OCI-LY1 (cell line): ENCODE measurements at regions not wholly inside any gene's neighbourhood (a gene's known extent, or its start where the extent isn't known, plus 50 kb on each side); places are given as distances from the start of the nearest gene placed in this dataset.

Experiments used
- H2AFZ ChIP-seq: fragments of 200-600 bp; sonication (generic), shearing (Covaris generic); 2 replicates; pipeline ENCODE4 v1.6.0; 2014; ENCODE audit warnings: antibody characterized with exemption, mild to moderate bottlenecking, low read length
- H3F3A ChIP-seq: fragments of 200-600 bp; sonication (generic), shearing (Covaris generic); 2 replicates; pipeline ENCODE4 v1.6.0; 2014; ENCODE audit warnings: mild to moderate bottlenecking, antibody characterized with exemption, low read length, moderate library complexity; ENCODE audit not compliant: insufficient read depth
- H3K27ac ChIP-seq: fragments of 200-600 bp; sonication (generic); 2 replicates; pipeline ENCODE4 v1.5.1; 2014; ENCODE audit warnings: low read length, mixed run types, mild to moderate bottlenecking, low read depth; ENCODE audit not compliant: poor library complexity, severe bottlenecking
- H3K27me3 ChIP-seq: fragments of 200-600 bp; sonication (generic); 2 replicates; pipeline ENCODE4 v1.6.0; 2014; ENCODE audit warnings: antibody characterized with exemption, mild to moderate bottlenecking, low read length, moderate library complexity; ENCODE audit not compliant: insufficient read depth
- H3K36me3 ChIP-seq: fragments of 200-600 bp; sonication (generic); 2 replicates; pipeline ENCODE4 v1.6.1; 2014; ENCODE audit warnings: mild to moderate bottlenecking, antibody characterized with exemption, low read length, moderate library complexity, mixed read lengths; ENCODE audit not compliant: insufficient read depth
- H3K4me1 ChIP-seq: fragments of 200-600 bp; sonication (generic); 2 replicates; pipeline ENCODE4 v1.5.1; 2014; ENCODE audit warnings: mild to moderate bottlenecking, low read length, moderate library complexity; ENCODE audit not compliant: insufficient read depth, severe bottlenecking
- H3K4me2 ChIP-seq: fragments of 200-600 bp; sonication (generic), shearing (Covaris generic); 2 replicates; pipeline ENCODE4 v1.6.1; 2014; ENCODE audit warnings: low read length
- H3K4me3 ChIP-seq: fragments of 200-600 bp; sonication (generic); 2 replicates; pipeline ENCODE4 v1.5.1; 2014; ENCODE audit warnings: low read length, low read depth, mild to moderate bottlenecking, mixed read lengths; ENCODE audit not compliant: poor library complexity, severe bottlenecking
- H3K79me2 ChIP-seq: fragments of 200-600 bp; shearing (Covaris generic); 2 replicates; pipeline ENCODE4 v1.6.1; 2016; ENCODE audit warnings: mixed run types, low read length, mixed read lengths; ENCODE audit not compliant: insufficient read depth
- H3K9ac ChIP-seq: fragments of 200-600 bp; sonication (generic), shearing (Covaris generic); 2 replicates; pipeline ENCODE4 v1.6.1; 2014; ENCODE audit warnings: mild to moderate bottlenecking, low read length, mixed read lengths
- H3K9me2 ChIP-seq: fragments of 200-600 bp; sonication (generic), shearing (Covaris generic); 2 replicates; pipeline ENCODE4 v1.6.1; 2014; ENCODE audit warnings: low read depth, mild to moderate bottlenecking, low read length, mixed read lengths
- H3K9me3 ChIP-seq: fragments of 200-600 bp; shearing (Covaris generic); 2 replicates; pipeline ENCODE4 v1.6.1; 2014; ENCODE audit warnings: low read length, mixed read lengths
- H4K20me1 ChIP-seq: fragments of 200-600 bp; sonication (generic), shearing (Covaris generic); 2 replicates; pipeline ENCODE4 v1.6.0; 2016; ENCODE audit warnings: mild to moderate bottlenecking, low read length; ENCODE audit not compliant: insufficient read depth
- CTCF ChIP-seq: fragments of 200-600 bp; sonication (generic), shearing (Covaris generic); IDR thresholded peaks from 2 replicates; pipeline ENCODE4 v1.5.1; 2017; ENCODE audit warnings: mild to moderate bottlenecking, antibody characterized with exemption, low read length, moderate library complexity, mixed read lengths
- EZH2 ChIP-seq: fragments of 200-600 bp; sonication (generic), shearing (Covaris generic); IDR thresholded peaks from 2 replicates; pipeline ENCODE4 v1.8.0; 2017; ENCODE audit warnings: borderline replicate concordance, mixed run types, mild to moderate bottlenecking, antibody characterized with exemption, low read length, moderate library complexity, mixed read lengths

GRCh38 chr22:48952256-48953102 is 875.2 kb downstream of the BRD1 start:
- Histone ChIP-seq H3K36me3 (no peaks in the 10 kb centered on the region), H3K9me2 (no peaks in the 10 kb centered on the region), H3K9ac (no peak overlapping the region), H3K4me3 (no peak overlapping the region), H3F3A (no peaks in the 10 kb centered on the region), H3K4me1 (no peaks in the 10 kb centered on the region), H2AFZ (no peak overlapping the region), H3K9me3 (no peaks in the 10 kb centered on the region), H3K27me3 (no peaks in the 10 kb centered on the region), H4K20me1 (no peaks in the 10 kb centered on the region), H3K4me2 (no peak overlapping the region), H3K79me2 (no peaks in the 10 kb centered on the region), H3K27ac (no peak overlapping the region)
- TF ChIP-seq CTCF, result no peak
- TF ChIP-seq EZH2, result no peak

- Histone ChIP-seq H3K4me2 (no peak overlapping the region), H3K79me2 (no peaks in the 10 kb centered on the region), H3K27ac (no peak overlapping the region), H2AFZ (no peak overlapping the region), H3F3A (no peaks in the 10 kb centered on the region), H3K9me2 (no peaks in the 10 kb centered on the region), H3K9me3 (no peaks in the 10 kb centered on the region), H3K27me3 (no peaks in the 10 kb centered on the region), H3K4me3 (no peak overlapping the region), H3K9ac (no peak overlapping the region), H4K20me1 (no peaks in the 10 kb centered on the region), H3K36me3 (no peaks in the 10 kb centered on the region), H3K4me1 (no peaks in the 10 kb centered on the region)
- TF ChIP-seq EZH2 (no peak), CTCF (no peak)
Measured at GRCh38 chr22:48951836-48952235, 875.8 kb downstream of the BRD1 start.

- Histone ChIP-seq H3K79me2 (no peaks in the 10 kb centered on the region), H3K36me3 (no peaks in the 10 kb centered on the region), H4K20me1 (no peaks in the 10 kb centered on the region), H3F3A (no peaks in the 10 kb centered on the region), H3K27ac (no peak overlapping the region), H3K4me1 (no peaks in the 10 kb centered on the region), H2AFZ (no peak overlapping the region), H3K9me2 (no peaks in the 10 kb centered on the region), H3K27me3 (no peaks in the 10 kb centered on the region), H3K9ac (no peak overlapping the region), H3K4me2 (no peak overlapping the region), H3K4me3 (no peak overlapping the region), H3K9me3 (no peaks in the 10 kb centered on the region)
- no peak for TF ChIP-seq EZH2
Measured at GRCh38 chr22:48950151-48950915, 877.3 kb downstream of the BRD1 start.
